HepG2 (cell line): ENCODE measurements at regions not wholly inside any gene's neighbourhood (a gene's known extent, or its start where the extent isn't known, plus 50 kb on each side); places are given as distances from the start of the nearest gene placed in this dataset.

ENCODE experiments used
- ATAC-seq: fragments of 200-7000 bp; cut with Tn5 transposase; 3 replicates; pipeline ENCODE4 v1.9.1; 2020; ENCODE audit warnings: mild to moderate bottlenecking, moderate library complexity
- BruUV-seq: library from RNA; stranded (reverse); fragments of 400-500 nt; replicated peaks from 2 replicates; lab custom pipeline; 2021; lab: Mats Ljungman, UMichigan
- CTCF ChIA-PET: fragments of 300-600 bp; formaldehyde crosslinking; extraction: SDS; loops from one replicate; lab custom pipeline; 2021; ENCODE audit warnings: low total read pairs, inconsistent platforms, low intra/inter-chr PET ratio; lab: Yijun Ruan, JAX
- POLR2A ChIA-PET: fragments of 350-600 bp; sonication (Branson Sonifier 250); formaldehyde crosslinking; loops from one replicate; lab custom pipeline; 2020; ENCODE audit warnings: antibody characterized with exemption, inconsistent platforms; lab: Yijun Ruan, JAX
- DNase-seq: peaks from one replicate; pipeline ENCODE4 v3.0.0-alpha.2; 2015; ENCODE audit warnings: low spot score
- FAIRE-seq: peaks from 3 replicates; lab custom pipeline; 2011; peaks lifted over from hg19 to GRCh38; lab: Jason Lieb, UNC
- H2AFZ ChIP-seq: one replicate; pipeline ENCODE4 v1.6.1; 2011; ENCODE audit warnings: low read length, inconsistent platforms
- H3K27ac ChIP-seq: fragments of 300-600 bp; 3 replicates; pipeline ENCODE4 v1.8.0; 2011; ENCODE audit warnings: mixed run types, mild to moderate bottlenecking, mixed read lengths, low read length, inconsistent platforms; ENCODE audit not compliant: insufficient read depth; ENCODE audit errors: extremely low read length
- H3K27me3 ChIP-seq, 2 experiments: fragments of 200-600 bp in 1 of 2; 2 replicates in 1 of 2; 3 replicates in 1 of 2; pipeline versions ENCODE4 v1.6.0 to v1.8.0; 2011; ENCODE audit warnings: low read length in 2 of 2, mild to moderate bottlenecking in 2 of 2, moderate library complexity in 2 of 2, inconsistent platforms in 1 of 2; ENCODE audit not compliant: insufficient read depth in 2 of 2, control insufficient read depth in 1 of 2
- H3K36me3 ChIP-seq, 2 experiments: fragments of 200-600 bp in 1 of 2; replicated peaks in 1 of 2; 2 replicates in 1 of 2; 3 replicates in 1 of 2; pipeline versions ENCODE4 v1.5.1 to v1.8.0; 2011; ENCODE audit warnings: low read length in 2 of 2, inconsistent platforms in 1 of 2; ENCODE audit not compliant: insufficient read depth in 2 of 2, control insufficient read depth in 1 of 2
- H3K4me1 ChIP-seq: 2 replicates; pipeline ENCODE4 v1.5.1; 2012; ENCODE audit warnings: low read length, inconsistent platforms; ENCODE audit not compliant: insufficient read depth
- H3K4me2 ChIP-seq: 2 replicates; pipeline ENCODE4 v1.6.0; 2011; ENCODE audit warnings: low read depth, low read length, inconsistent platforms
- H3K4me3 ChIP-seq, 3 experiments: fragments of 200-600 bp in 1 of 3; sonication (generic), shearing (Covaris generic) in 1 of 3; replicated peaks in 1 of 3; 2 replicates each; pipeline ENCODE4 v1.5.1; 2011 to 2016; ENCODE audit warnings: low read length in 3 of 3, inconsistent platforms in 2 of 3, low read depth in 2 of 3, mild to moderate bottlenecking in 2 of 3, control low read depth in 1 of 3, mixed read lengths in 1 of 3; ENCODE audit not compliant: insufficient read depth in 1 of 3
- H3K79me2 ChIP-seq: one replicate; pipeline ENCODE4 v1.6.1; 2011; ENCODE audit warnings: low read length, inconsistent platforms; ENCODE audit not compliant: insufficient read depth
- H3K9ac ChIP-seq: 2 replicates; pipeline ENCODE4 v1.6.0; 2011; ENCODE audit warnings: mild to moderate bottlenecking, low read depth, low read length, inconsistent platforms; ENCODE audit not compliant: insufficient read depth
- H3K9me3 ChIP-seq: 2 replicates; pipeline ENCODE4 v1.5.1; 2012; ENCODE audit warnings: mild to moderate bottlenecking, low read length
- H4K20me1 ChIP-seq: 2 replicates; pipeline ENCODE4 v1.6.0; 2011; ENCODE audit warnings: inconsistent platforms, mild to moderate bottlenecking, low read length, moderate library complexity; ENCODE audit not compliant: insufficient read depth
- AGO1 ChIP-seq: fragments of 200-400 bp; formaldehyde crosslinking; IDR thresholded peaks from 2 replicates; pipeline ENCODE4 v1.6.1; 2017; ENCODE audit warnings: mild to moderate bottlenecking, low read depth, low read length, moderate library complexity; ENCODE audit not compliant: poor library complexity, severe bottlenecking
- CBFB ChIP-seq: sonication (generic); formaldehyde crosslinking; IDR thresholded peaks from 2 replicates; pipeline ENCODE4 v1.4.0; 2020; ENCODE audit warnings: missing genetic modification reagents
- FOXM1 ChIP-seq: sonication (generic); formaldehyde crosslinking; IDR thresholded peaks from 2 replicates; pipeline ENCODE4 v1.5.0; 2020; ENCODE audit warnings: missing genetic modification reagents
- RAD21 ChIP-seq: fragments of 450-650 bp; formaldehyde crosslinking; IDR thresholded peaks from 2 replicates; pipeline ENCODE4 v1.5.0; 2020; ENCODE audit warnings: mild to moderate bottlenecking
- RXRB ChIP-seq: IDR thresholded peaks from 2 replicates; pipeline ENCODE4 v1.6.1; 2016; ENCODE audit warnings: borderline replicate concordance, missing genetic modification reagents, missing compliant biosample characterization
- SMC3 ChIP-seq: IDR thresholded peaks from 2 replicates; pipeline ENCODE4 v1.6.1; 2011; ENCODE audit warnings: low read length, improper control_type of control experiment
- TBX3 ChIP-seq: fragments of 450-650 bp; IDR thresholded peaks from 2 replicates; pipeline ENCODE4 v1.6.1; 2017; ENCODE audit warnings: antibody characterized with exemption, mild to moderate bottlenecking, inconsistent platforms, borderline replicate concordance
- ZNF17 ChIP-seq: sonication (generic); formaldehyde crosslinking; IDR thresholded peaks from 2 replicates; pipeline ENCODE4 v1.5.0; 2020; ENCODE audit warnings: mild to moderate bottlenecking, missing genetic modification reagents
- ZNF263 ChIP-seq: sonication (generic); formaldehyde crosslinking; IDR thresholded peaks from 2 replicates; pipeline ENCODE4 v1.4.0; 2020; ENCODE audit warnings: missing genetic modification reagents
- ZNF891 ChIP-seq: sonication (generic); formaldehyde crosslinking; IDR thresholded peaks from 2 replicates; pipeline ENCODE4 v1.5.0; 2020; ENCODE audit warnings: mild to moderate bottlenecking, missing genetic modification reagents
- WGBS: methylation state at CpG from one replicate; pipeline ENCODE4 v1.1.6; 2017; ENCODE audit warnings: low lambda C conversion rate; 5-methylcytosine and 5-hydroxymethylcytosine counted together
- in situ Hi-C: cut with HindIII; loops from 2 replicates; pipeline ENCODE4 v1.10.0; 2017; ENCODE audit warnings: low pct_unique_long_range_greater_than_20kb; ENCODE audit not compliant: extremely low pct_ligation_motif_present
- intact Hi-C: fragments of 100-400 bp; cut with micrococcal nuclease; formaldehyde crosslinking; loops from one replicate; pipeline ENCODE4 v1.10.0; 2022; ENCODE audit not compliant: unreplicated experiment
- TF ChIP-seq, protein P1 (sequence below): sonication (generic); formaldehyde crosslinking; IDR thresholded peaks from 2 replicates; pipeline ENCODE4 v1.4.0; 2020; ENCODE audit warnings: missing genetic modification reagents
- TF ChIP-seq, protein P2 (sequence below): sonication (generic); formaldehyde crosslinking; IDR thresholded peaks from 2 replicates; pipeline ENCODE4 v1.4.0; 2020; ENCODE audit warnings: mild to moderate bottlenecking, missing genetic modification reagents
- TF ChIP-seq, protein P3 (sequence below): sonication (generic); formaldehyde crosslinking; IDR thresholded peaks from 2 replicates; pipeline ENCODE4 v1.8.1; 2023; ENCODE audit warnings: mild to moderate bottlenecking, missing genetic modification reagents

DNA sequence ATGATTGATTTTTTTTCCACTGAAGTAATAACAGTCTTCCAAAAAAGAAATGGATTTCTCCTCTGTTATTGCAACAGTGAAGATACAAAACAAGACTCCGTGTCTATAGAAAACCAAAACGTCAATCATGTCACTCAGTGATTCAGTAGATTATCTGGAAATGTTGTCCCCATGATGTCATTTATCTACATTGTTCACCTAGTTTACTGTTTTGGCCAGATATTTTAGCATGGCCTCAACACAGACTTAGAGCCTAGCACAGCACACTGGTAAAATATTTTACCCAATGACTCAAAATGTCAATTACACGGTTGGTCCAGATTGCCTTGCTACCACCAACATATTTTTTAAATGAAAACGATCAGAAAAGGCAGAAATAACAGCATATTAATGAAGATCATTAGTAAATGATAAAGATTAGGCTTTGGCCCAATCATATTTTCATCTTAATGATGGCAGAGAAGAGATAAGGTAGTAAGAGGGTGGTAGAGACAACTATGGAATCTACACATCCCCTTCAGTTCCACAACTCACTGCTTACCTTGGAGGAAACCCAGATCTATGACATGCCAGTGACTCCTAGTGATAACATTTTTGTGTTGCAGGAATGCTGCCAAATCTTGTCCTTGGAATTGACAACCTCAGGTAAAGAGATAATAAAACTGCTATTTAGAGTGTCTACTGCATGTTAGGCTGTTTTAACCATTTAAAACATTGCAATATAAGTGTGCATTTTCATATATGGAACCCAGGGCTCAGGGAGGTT lies 347.7 kb upstream of the ARPP21 start (continued):
- TF ChIP-seq RXRB (CRISPR knock-in tag) (no peak), TBX3 (no peak), ZNF891 (CRISPR knock-in tag) (no peak)

DNA sequence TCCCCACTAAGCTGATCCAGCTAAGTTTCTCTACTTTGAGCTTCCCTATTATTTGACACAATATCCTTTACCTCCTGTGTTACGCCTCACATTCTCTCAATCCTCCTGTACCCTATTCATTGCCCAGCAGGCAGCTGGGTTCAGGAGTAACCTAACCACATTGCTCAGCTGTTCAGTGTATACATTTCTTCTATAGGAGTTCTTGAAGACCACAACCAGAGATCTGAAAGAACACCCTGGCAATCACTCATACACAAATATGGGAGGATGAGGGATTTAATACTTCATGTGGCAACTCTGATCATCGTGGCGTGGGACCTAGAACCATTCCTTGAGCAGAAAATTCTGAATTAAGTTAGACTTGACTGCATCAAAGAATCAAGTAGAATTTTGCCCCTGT lies 346.8 kb upstream of the ARPP21 start:
- peaks cover 48% of the 10 kb centered on the region for H3K9me3 ChIP-seq
- H3K9ac ChIP-seq = no peak overlapping the region
- no peaks in the 10 kb centered on the region for H3K36me3 ChIP-seq
- FAIRE-seq (no peak), ATAC-seq (no peak), DNase-seq (no peak)
- no peak overlapping the region for H2AFZ ChIP-seq
- intact Hi-C loops (no loop called here), in situ Hi-C loops (no loop called here)
- no peaks in the 10 kb centered on the region for H4K20me1 ChIP-seq
- no peak overlapping the region for H3K4me3 ChIP-seq
- no TSS peak for BruUV-seq
- H3K4me1 ChIP-seq = no peaks in the 10 kb centered on the region
- no peaks in the 10 kb centered on the region for H3K79me2 ChIP-seq
- H3K27me3 ChIP-seq = no peaks in the 10 kb centered on the region
- H3K27ac ChIP-seq = no peak overlapping the region
- WGBS = 0% methylated on average over 3 of the region's 3 CpGs
- H3K4me2 ChIP-seq = no peak overlapping the region
- ChIA-PET CTCF (no interaction called here), POLR2A (no interaction called here)
- no peak for TF ChIP-seq AGO1
- TF ChIP-seq, protein P1, sequence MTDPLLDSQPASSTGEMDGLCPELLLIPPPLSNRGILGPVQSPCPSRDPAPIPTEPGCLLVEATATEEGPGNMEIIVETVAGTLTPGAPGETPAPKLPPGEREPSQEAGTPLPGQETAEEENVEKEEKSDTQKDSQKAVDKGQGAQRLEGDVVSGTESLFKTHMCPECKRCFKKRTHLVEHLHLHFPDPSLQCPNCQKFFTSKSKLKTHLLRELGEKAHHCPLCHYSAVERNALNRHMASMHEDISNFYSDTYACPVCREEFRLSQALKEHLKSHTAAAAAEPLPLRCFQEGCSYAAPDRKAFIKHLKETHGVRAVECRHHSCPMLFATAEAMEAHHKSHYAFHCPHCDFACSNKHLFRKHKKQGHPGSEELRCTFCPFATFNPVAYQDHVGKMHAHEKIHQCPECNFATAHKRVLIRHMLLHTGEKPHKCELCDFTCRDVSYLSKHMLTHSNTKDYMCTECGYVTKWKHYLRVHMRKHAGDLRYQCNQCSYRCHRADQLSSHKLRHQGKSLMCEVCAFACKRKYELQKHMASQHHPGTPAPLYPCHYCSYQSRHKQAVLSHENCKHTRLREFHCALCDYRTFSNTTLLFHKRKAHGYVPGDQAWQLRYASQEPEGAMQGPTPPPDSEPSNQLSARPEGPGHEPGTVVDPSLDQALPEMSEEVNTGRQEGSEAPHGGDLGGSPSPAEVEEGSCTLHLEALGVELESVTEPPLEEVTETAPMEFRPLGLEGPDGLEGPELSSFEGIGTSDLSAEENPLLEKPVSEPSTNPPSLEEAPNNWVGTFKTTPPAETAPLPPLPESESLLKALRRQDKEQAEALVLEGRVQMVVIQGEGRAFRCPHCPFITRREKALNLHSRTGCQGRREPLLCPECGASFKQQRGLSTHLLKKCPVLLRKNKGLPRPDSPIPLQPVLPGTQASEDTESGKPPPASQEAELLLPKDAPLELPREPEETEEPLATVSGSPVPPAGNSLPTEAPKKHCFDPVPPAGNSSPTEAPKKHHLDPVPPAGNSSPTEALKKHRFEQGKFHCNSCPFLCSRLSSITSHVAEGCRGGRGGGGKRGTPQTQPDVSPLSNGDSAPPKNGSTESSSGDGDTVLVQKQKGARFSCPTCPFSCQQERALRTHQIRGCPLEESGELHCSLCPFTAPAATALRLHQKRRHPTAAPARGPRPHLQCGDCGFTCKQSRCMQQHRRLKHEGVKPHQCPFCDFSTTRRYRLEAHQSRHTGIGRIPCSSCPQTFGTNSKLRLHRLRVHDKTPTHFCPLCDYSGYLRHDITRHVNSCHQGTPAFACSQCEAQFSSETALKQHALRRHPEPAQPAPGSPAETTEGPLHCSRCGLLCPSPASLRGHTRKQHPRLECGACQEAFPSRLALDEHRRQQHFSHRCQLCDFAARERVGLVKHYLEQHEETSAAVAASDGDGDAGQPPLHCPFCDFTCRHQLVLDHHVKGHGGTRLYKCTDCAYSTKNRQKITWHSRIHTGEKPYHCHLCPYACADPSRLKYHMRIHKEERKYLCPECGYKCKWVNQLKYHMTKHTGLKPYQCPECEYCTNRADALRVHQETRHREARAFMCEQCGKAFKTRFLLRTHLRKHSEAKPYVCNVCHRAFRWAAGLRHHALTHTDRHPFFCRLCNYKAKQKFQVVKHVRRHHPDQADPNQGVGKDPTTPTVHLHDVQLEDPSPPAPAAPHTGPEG (CRISPR knock-in tag) = no peak
- no peak for TF ChIP-seq CBFB (CRISPR knock-in tag)
- TF ChIP-seq, protein P2, sequence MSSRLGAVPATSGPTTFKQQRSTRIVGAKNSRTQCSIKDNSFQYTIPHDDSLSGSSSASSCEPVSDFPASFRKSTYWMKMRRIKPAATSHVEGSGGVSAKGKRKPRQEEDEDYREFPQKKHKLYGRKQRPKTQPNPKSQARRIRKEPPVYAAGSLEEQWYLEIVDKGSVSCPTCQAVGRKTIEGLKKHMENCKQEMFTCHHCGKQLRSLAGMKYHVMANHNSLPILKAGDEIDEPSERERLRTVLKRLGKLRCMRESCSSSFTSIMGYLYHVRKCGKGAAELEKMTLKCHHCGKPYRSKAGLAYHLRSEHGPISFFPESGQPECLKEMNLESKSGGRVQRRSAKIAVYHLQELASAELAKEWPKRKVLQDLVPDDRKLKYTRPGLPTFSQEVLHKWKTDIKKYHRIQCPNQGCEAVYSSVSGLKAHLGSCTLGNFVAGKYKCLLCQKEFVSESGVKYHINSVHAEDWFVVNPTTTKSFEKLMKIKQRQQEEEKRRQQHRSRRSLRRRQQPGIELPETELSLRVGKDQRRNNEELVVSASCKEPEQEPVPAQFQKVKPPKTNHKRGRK (CRISPR knock-in tag) = no peak
- no peak for TF ChIP-seq SMC3
- no peak for TF ChIP-seq ZNF17 (CRISPR knock-in tag)
- TF ChIP-seq, protein P3, sequence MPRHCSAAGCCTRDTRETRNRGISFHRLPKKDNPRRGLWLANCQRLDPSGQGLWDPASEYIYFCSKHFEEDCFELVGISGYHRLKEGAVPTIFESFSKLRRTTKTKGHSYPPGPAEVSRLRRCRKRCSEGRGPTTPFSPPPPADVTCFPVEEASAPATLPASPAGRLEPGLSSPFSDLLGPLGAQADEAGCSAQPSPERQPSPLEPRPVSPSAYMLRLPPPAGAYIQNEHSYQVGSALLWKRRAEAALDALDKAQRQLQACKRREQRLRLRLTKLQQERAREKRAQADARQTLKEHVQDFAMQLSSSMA (CRISPR knock-in tag) = no peak
- no peak for TF ChIP-seq FOXM1 (CRISPR knock-in tag)
- TF ChIP-seq ZNF263 (CRISPR knock-in tag) = no peak
- no peak for TF ChIP-seq RAD21
